ENCODE measurements at regions not wholly inside any gene's neighbourhood (a gene's known extent, or its start where the extent isn't known, plus 50 kb on each side); places are given as distances from the start of the nearest gene placed in this dataset.

- TF ChIP-seq CTCF (IDR thresholded peaks at IDR 0.05; ENCODE audit: extremely low read depth, low read depth, low read length), result no peak
- DNase-seq (ENCODE audit: insufficient read length, low spot score, missing footprints), result no peak
- H3K79me2 ChIP-seq (ENCODE audit: insufficient read depth, low read length), result no peaks in the 10 kb centered on the region
- H3K4me3 ChIP-seq (ENCODE audit: insufficient read depth, low read length), result no peak overlapping the region
- no peak overlapping the region for H3K4me2 ChIP-seq (ENCODE audit: insufficient read depth, low read length)
- no peak overlapping the region for H2AFZ ChIP-seq (ENCODE audit: low read length)
- no peaks in the 10 kb centered on the region for H4K20me1 ChIP-seq (ENCODE audit: insufficient read depth, low read length)
- H3K27me3 ChIP-seq (ENCODE audit: insufficient read depth, low read length), result no peaks in the 10 kb centered on the region
- H3K9me3 ChIP-seq (ENCODE audit: low read depth, low read length), result no peaks in the 10 kb centered on the region
- no peak overlapping the region for H3K27ac ChIP-seq (ENCODE audit: low read depth, low read length)
- H3K36me3 ChIP-seq (ENCODE audit: insufficient read depth, low read length), result no peaks in the 10 kb centered on the region
- no peaks in the 10 kb centered on the region for H3K4me1 ChIP-seq (ENCODE audit: insufficient read depth, low read length)
Observed at GRCh38 chr1:58991305-58991704, 207.5 kb upstream of the JUN start.

GRCh38 chr1:58992643-58993042 lies 208.8 kb upstream of the JUN start:
- Histone ChIP-seq H3K27ac (ENCODE audit: low read depth, low read length) (no peak overlapping the region), H3K9me3 (ENCODE audit: low read depth, low read length) (no peaks in the 10 kb centered on the region), H3K4me1 (ENCODE audit: insufficient read depth, low read length) (peaks cover 2% of the 10 kb centered on the region), H3K4me2 (ENCODE audit: insufficient read depth, low read length) (no peak overlapping the region), H3K27me3 (ENCODE audit: insufficient read depth, low read length) (no peaks in the 10 kb centered on the region), H3K79me2 (ENCODE audit: insufficient read depth, low read length) (no peaks in the 10 kb centered on the region), H2AFZ (ENCODE audit: low read length) (no peak overlapping the region), H3K4me3 (ENCODE audit: insufficient read depth, low read length) (no peak overlapping the region), H4K20me1 (ENCODE audit: insufficient read depth, low read length) (no peaks in the 10 kb centered on the region), H3K36me3 (ENCODE audit: insufficient read depth, low read length) (no peaks in the 10 kb centered on the region)
- TF ChIP-seq CTCF (IDR thresholded peaks at IDR 0.05; ENCODE audit: extremely low read depth, low read depth, low read length), result no peak
- no peak for DNase-seq (ENCODE audit: insufficient read length, low spot score, missing footprints)

GRCh38 chr1:58993403-58993802 lies 209.6 kb upstream of the JUN start:
- Histone ChIP-seq H3K27me3 (ENCODE audit: insufficient read depth, low read length) (no peaks in the 10 kb centered on the region), H3K36me3 (ENCODE audit: insufficient read depth, low read length) (no peaks in the 10 kb centered on the region)
- no peak for TF ChIP-seq CTCF (IDR thresholded peaks at IDR 0.05; ENCODE audit: extremely low read depth, low read depth, low read length)

GRCh38 chr1:58994664-58995063 lies 210.8 kb upstream of the JUN start:
- no peaks in the 10 kb centered on the region for H3K27me3 ChIP-seq (ENCODE audit: insufficient read depth, low read length)
- H3K4me1 ChIP-seq (ENCODE audit: insufficient read depth, low read length), result peaks cover 2% of the 10 kb centered on the region
- no peak for DNase-seq (ENCODE audit: insufficient read length, low spot score, missing footprints)
- no peak overlapping the region for H3K4me3 ChIP-seq (ENCODE audit: insufficient read depth, low read length)
- no peak overlapping the region for H3K27ac ChIP-seq (ENCODE audit: low read depth, low read length)
- H4K20me1 ChIP-seq (ENCODE audit: insufficient read depth, low read length), result no peaks in the 10 kb centered on the region
- no peak overlapping the region for H2AFZ ChIP-seq (ENCODE audit: low read length)
- no peaks in the 10 kb centered on the region for H3K36me3 ChIP-seq (ENCODE audit: insufficient read depth, low read length)
- no peaks in the 10 kb centered on the region for H3K9me3 ChIP-seq (ENCODE audit: low read depth, low read length)
- no peak overlapping the region for H3K4me2 ChIP-seq (ENCODE audit: insufficient read depth, low read length)
- H3K79me2 ChIP-seq (ENCODE audit: insufficient read depth, low read length), result no peaks in the 10 kb centered on the region
- no peak for TF ChIP-seq CTCF (IDR thresholded peaks at IDR 0.05; ENCODE audit: extremely low read depth, low read depth, low read length)

More at GRCh38 chr1:58993403-58993802, 209.6 kb upstream of the JUN start:
- DNase-seq (ENCODE audit: insufficient read length, low spot score, missing footprints), result no peak
- no peak overlapping the region for H3K27ac ChIP-seq (ENCODE audit: low read depth, low read length)
- no peak overlapping the region for H2AFZ ChIP-seq (ENCODE audit: low read length)
- H3K79me2 ChIP-seq (ENCODE audit: insufficient read depth, low read length), result no peaks in the 10 kb centered on the region
- no peak overlapping the region for H3K4me2 ChIP-seq (ENCODE audit: insufficient read depth, low read length)
- no peaks in the 10 kb centered on the region for H3K9me3 ChIP-seq (ENCODE audit: low read depth, low read length)
- no peaks in the 10 kb centered on the region for H4K20me1 ChIP-seq (ENCODE audit: insufficient read depth, low read length)
- H3K4me3 ChIP-seq (ENCODE audit: insufficient read depth, low read length), result no peak overlapping the region
- peaks cover 2% of the 10 kb centered on the region for H3K4me1 ChIP-seq (ENCODE audit: insufficient read depth, low read length)

Data from osteoblast (primary cell).